ENCODE measurements at regions not wholly inside any gene's neighbourhood (a gene's known extent, or its start where the extent isn't known, plus 50 kb on each side); places are given as distances from the start of the nearest gene placed in this dataset.

DNA sequence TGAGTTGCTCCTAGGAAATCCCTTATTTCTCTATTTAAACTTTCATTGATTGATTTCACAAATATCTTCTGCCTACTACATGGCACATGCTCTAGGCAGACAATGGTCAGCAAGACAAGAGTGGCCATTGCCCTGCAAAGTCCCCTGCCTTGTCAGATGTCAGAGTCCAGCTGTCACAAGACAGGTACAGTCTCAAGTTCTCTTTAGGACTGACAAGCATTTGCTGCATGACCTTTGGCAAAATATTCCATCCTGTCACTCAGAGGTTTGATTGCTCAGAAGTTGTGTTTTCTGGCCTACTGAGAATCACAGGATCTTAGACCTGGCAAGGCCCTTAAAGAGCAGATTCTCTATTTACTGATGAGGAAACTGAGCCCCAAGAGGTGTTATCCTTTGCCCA is 322.3 kb upstream of the NFE2L3 start:
- TF ChIP-seq CTCF (IDR thresholded peaks at IDR 0.05 in 2 of 3, conservative IDR thresholded peaks at IDR 0.05 in 1 of 3; ENCODE audit: borderline replicate concordance in 1 of 3, insufficient read depth in 1 of 3, low read depth in 2 of 3, low read length in 2 of 3) (no peak), REST (IDR thresholded peaks at IDR 0.05; ENCODE audit: low read depth) (no peak), ZNF274 (IDR thresholded peaks at IDR 0.05; ENCODE audit: low read depth, low read length) (no peak), POLR2AphosphoS5 (IDR thresholded peaks at IDR 0.05; ENCODE audit: low read depth, low read length) (no peak), SP1 (IDR thresholded peaks at IDR 0.05; ENCODE audit: low read depth) (no peak), POLR2A (IDR thresholded peaks at IDR 0.05; ENCODE audit: borderline replicate concordance, extremely low read depth, insufficient read depth, insufficient read length) (no peak), FOSL1 (IDR thresholded peaks at IDR 0.05; ENCODE audit: low read depth) (no peak)
- TF ChIP-seq, protein P1, sequence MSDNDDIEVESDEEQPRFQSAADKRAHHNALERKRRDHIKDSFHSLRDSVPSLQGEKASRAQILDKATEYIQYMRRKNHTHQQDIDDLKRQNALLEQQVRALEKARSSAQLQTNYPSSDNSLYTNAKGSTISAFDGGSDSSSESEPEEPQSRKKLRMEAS (IDR thresholded peaks at IDR 0.05): no peak

Measured in HCT116 (cell line).